ENCODE measurements at regions not wholly inside any gene's neighbourhood (a gene's known extent, or its start where the extent isn't known, plus 50 kb on each side); places are given as distances from the start of the nearest gene placed in this dataset.
"Not testable (repeated sequence)": the region's sequence is repeated elsewhere in the genome, so short reads cannot be mapped to it uniquely, and the experiment has no call there.

DNA sequence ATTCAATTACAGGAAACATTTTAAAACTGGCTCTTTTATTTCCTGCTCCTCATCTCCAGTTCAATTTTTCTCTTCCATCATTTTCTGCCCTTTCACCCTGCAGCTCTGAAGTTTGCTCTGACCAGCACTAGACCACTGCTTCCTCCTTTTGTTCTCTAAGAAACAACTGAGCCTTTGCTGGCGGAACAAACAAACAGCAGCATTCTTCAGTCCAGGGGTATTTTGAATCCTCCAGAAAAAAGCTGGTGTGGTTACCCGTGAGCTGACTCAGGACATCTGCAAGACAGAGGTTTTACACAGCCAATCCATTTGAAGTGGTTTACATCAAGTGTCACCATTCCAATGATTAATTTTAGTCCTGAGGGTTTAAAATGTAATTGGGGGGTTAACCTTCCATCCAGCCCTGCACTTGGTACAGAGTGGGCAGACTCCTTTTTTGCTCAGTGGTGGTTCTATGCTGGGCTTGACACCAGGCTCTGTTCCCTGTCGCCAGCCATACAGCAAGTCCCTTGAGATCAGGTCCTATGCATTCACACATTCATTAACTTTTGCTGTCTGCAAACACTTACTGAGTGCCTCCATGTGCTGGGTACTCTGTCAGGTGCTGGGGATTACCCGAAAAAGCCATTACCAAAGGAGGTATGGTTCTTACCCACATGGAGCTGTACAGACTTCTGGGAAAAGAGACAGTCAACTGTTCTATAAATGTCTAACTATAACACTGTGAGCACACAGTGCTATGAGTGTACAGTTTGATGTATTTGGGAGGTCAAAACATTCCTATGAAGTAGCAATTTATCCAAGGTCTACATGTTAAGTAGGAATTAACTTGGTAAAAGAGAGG lies 909.4 kb upstream of the GYPC start:
- no peak for TF ChIP-seq CTCF (IDR thresholded peaks at IDR 0.05; ENCODE audit: low read depth, low read length, missing control alignments)
- H3K4me3 ChIP-seq (ENCODE audit: low read depth, low read length) = no peak overlapping the region
- DNase-seq (ENCODE audit: low read depth) = no peak

- H3K4me3 ChIP-seq (ENCODE audit: low read depth, low read length) = no peak overlapping the region
- no peak for TF ChIP-seq CTCF (IDR thresholded peaks at IDR 0.05; ENCODE audit: low read depth, low read length, missing control alignments)
- no peak for DNase-seq (ENCODE audit: low read depth)
These were observed 908.9 kb upstream of the GYPC start for GRCh38 chr2:125747165-125747425.

DNA sequence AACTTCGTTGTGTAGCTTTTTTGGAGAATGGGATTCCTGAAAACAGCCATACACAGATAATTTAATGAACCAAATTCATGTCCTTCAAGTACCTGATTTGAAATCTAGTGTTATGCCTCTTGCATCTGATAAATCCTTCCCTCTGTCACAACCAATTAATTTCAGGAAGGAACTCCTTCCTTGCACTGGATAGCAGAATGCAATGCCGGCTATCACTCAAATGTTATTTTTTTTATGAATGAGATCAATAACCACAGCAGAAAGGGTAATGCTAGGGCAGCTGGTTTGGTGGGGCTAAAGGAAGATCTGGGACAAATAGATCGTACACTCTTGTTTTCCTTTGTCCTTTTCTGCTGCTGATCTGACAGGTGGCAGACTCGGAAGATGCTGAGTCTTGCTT lies 899.5 kb upstream of the GYPC start:
- no peak overlapping the region for H3K4me3 ChIP-seq (ENCODE audit: low read depth, low read length)
- no peak for DNase-seq (ENCODE audit: low read depth)
- TF ChIP-seq CTCF (IDR thresholded peaks at IDR 0.05; ENCODE audit: low read depth, low read length, missing control alignments) = no peak

GRCh38 chr2:125796784-125797183 lies 859.2 kb upstream of the GYPC start:
- no peak overlapping the region for H3K4me3 ChIP-seq (ENCODE audit: low read depth, low read length)
- no peak for TF ChIP-seq CTCF (IDR thresholded peaks at IDR 0.05; ENCODE audit: low read depth, low read length, missing control alignments)
- no peak for DNase-seq (ENCODE audit: low read depth)

DNA sequence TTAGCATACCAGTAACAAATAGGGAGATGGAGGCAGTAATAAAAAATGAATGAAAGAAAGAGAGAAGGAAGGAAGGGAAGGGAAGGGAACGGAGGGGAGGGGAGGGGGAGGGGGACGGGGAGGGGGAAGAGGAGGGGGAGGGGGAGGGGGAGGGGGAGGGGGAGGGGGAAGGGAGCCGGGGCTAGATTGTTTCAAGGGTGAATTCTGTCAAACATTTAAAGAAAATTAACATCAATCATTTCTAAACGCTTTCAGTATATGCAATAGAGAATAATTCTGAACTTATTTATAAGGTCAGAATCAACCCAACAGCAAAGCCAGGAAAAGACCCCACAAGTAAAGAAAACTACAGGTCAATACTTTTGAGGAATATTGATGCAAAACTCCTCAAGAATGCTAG lies 858.8 kb upstream of the GYPC start:
- no peak overlapping the region for H3K4me3 ChIP-seq (ENCODE audit: low read depth, low read length)
- no peak for DNase-seq (ENCODE audit: low read depth)
- TF ChIP-seq CTCF (IDR thresholded peaks at IDR 0.05; ENCODE audit: low read depth, low read length, missing control alignments) = no peak

DNA sequence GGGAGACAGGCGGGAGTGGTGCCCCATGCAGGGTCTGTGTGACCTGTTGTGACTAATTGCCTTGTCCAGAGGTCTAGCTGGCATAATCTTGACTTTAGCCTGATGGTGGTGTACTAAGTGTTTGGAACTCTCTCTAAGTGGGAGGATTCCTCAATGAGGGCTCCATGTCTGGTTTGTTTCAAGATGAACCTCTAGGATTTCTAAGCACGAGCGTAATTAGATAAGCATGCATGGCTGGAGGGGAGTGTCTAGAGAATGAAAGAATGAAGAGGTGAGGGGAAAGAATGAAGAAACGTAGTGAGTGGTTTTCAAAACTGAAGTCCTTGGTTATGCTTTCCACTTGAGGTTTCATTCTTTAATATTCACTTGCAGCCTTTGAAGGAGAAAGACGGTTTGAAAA lies 833.2 kb upstream of the GYPC start:
- TF ChIP-seq CTCF (IDR thresholded peaks at IDR 0.05; ENCODE audit: low read depth, low read length, missing control alignments) = no peak
- no peak for DNase-seq (ENCODE audit: low read depth)
- no peak overlapping the region for H3K4me3 ChIP-seq (ENCODE audit: low read depth, low read length)

DNA sequence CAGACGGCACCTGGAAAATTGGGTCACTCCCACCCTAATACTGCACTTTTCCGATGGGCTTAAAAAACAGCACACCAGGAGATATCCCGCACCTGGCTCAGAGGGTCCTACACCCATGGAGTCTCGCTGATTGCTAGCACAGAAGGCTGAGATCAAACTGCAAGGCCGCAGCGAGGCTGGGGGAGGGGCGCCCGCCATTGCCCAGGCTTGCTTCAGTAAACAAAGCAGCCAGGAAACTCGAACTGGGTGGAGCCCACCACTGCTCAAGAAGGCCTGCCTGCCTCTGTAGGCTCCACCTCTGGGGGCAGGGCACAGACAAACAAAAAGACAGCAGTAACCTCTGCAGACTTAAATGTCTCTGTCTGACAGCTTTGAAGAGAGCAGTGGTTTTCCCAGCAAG lies 830.2 kb upstream of the GYPC start:
- not testable (repeated sequence) for DNase-seq (ENCODE audit: low read depth); H3K4me3 ChIP-seq (ENCODE audit: low read depth, low read length)
